HEK293 (cell line): ENCODE measurements at regions not wholly inside any gene's neighbourhood (a gene's known extent, or its start where the extent isn't known, plus 50 kb on each side); places are given as distances from the start of the nearest gene placed in this dataset.

Experiments
- CTCF ChIP-seq: fragments of 450-650 bp; formaldehyde crosslinking; IDR thresholded peaks from 2 replicates; pipeline ENCODE4 v1.5.1; 2016; ENCODE audit warnings: missing biosample characterization, missing genetic modification characterization
- HOXD13 ChIP-seq: sonication (generic); formaldehyde crosslinking; IDR thresholded peaks from 2 replicates; pipeline ENCODE4 v1.8.0; 2022; ENCODE audit warnings: missing genetic modification reagents, borderline replicate concordance
- PRDM10 ChIP-seq: fragments of 450-650 bp; formaldehyde crosslinking; IDR thresholded peaks from 2 replicates; pipeline ENCODE4 v1.5.1; 2016; ENCODE audit warnings: missing biosample characterization, missing genetic modification characterization
- REST ChIP-seq: fragments of 450-650 bp; formaldehyde crosslinking; IDR thresholded peaks from 2 replicates; pipeline ENCODE4 v1.5.1; 2016; ENCODE audit warnings: missing biosample characterization, missing genetic modification characterization
- SP2 ChIP-seq: fragments of 450-650 bp; formaldehyde crosslinking; IDR thresholded peaks from 2 replicates; pipeline ENCODE4 v1.5.1; 2016; ENCODE audit warnings: missing biosample characterization, missing genetic modification characterization
- ZNF140 ChIP-seq: fragments of 450-650 bp; formaldehyde crosslinking; IDR thresholded peaks from 2 replicates; pipeline ENCODE4 v1.5.1; 2016; ENCODE audit warnings: missing biosample characterization, missing genetic modification characterization
- ZNF513 ChIP-seq: fragments of 450-650 bp; IDR thresholded peaks from 2 replicates; pipeline ENCODE4 v1.5.1; 2018; ENCODE audit warnings: missing biosample characterization, missing genetic modification characterization

- TF ChIP-seq ZNF513 (tag by site-specific recombination) (no peak), PRDM10 (tag by site-specific recombination) (no peak), SP2 (tag by site-specific recombination) (no peak), HOXD13 (no peak), REST (tag by site-specific recombination) (no peak), CTCF (tag by site-specific recombination) (no peak), ZNF140 (tag by site-specific recombination) (no peak)
Measured at GRCh38 chr11:79508461-79508860, 67.6 kb upstream of the TENM4 start.
